HepG2 (cell line): ENCODE measurements at regions not wholly inside any gene's neighbourhood (a gene's known extent, or its start where the extent isn't known, plus 50 kb on each side); places are given as distances from the start of the nearest gene placed in this dataset.

ENCODE experiments used
- ATAC-seq: fragments of 200-7000 bp; cut with Tn5 transposase; 3 replicates; pipeline ENCODE4 v1.9.1; 2020; ENCODE audit warnings: mild to moderate bottlenecking, moderate library complexity
- BruUV-seq: library from RNA; stranded (reverse); fragments of 400-500 nt; replicated peaks from 2 replicates; lab custom pipeline; 2021; lab: Mats Ljungman, UMichigan
- CTCF ChIA-PET: fragments of 300-600 bp; formaldehyde crosslinking; extraction: SDS; loops from one replicate; lab custom pipeline; 2021; ENCODE audit warnings: low total read pairs, inconsistent platforms, low intra/inter-chr PET ratio; lab: Yijun Ruan, JAX
- POLR2A ChIA-PET: fragments of 350-600 bp; sonication (Branson Sonifier 250); formaldehyde crosslinking; loops from one replicate; lab custom pipeline; 2020; ENCODE audit warnings: antibody characterized with exemption, inconsistent platforms; lab: Yijun Ruan, JAX
- DNase-seq: peaks from one replicate; pipeline ENCODE4 v3.0.0-alpha.2; 2015; ENCODE audit warnings: low spot score
- FAIRE-seq: peaks from 3 replicates; lab custom pipeline; 2011; peaks lifted over from hg19 to GRCh38; lab: Jason Lieb, UNC
- H2AFZ ChIP-seq: one replicate; pipeline ENCODE4 v1.6.1; 2011; ENCODE audit warnings: low read length, inconsistent platforms
- H3K27ac ChIP-seq: fragments of 300-600 bp; 3 replicates; pipeline ENCODE4 v1.8.0; 2011; ENCODE audit warnings: mixed run types, mild to moderate bottlenecking, mixed read lengths, low read length, inconsistent platforms; ENCODE audit not compliant: insufficient read depth; ENCODE audit errors: extremely low read length
- H3K27me3 ChIP-seq, 2 experiments: fragments of 200-600 bp in 1 of 2; 2 replicates in 1 of 2; 3 replicates in 1 of 2; pipeline versions ENCODE4 v1.6.0 to v1.8.0; 2011; ENCODE audit warnings: low read length in 2 of 2, mild to moderate bottlenecking in 2 of 2, moderate library complexity in 2 of 2, inconsistent platforms in 1 of 2; ENCODE audit not compliant: insufficient read depth in 2 of 2, control insufficient read depth in 1 of 2
- H3K36me3 ChIP-seq, 2 experiments: fragments of 200-600 bp in 1 of 2; replicated peaks in 1 of 2; 2 replicates in 1 of 2; 3 replicates in 1 of 2; pipeline versions ENCODE4 v1.5.1 to v1.8.0; 2011; ENCODE audit warnings: low read length in 2 of 2, inconsistent platforms in 1 of 2; ENCODE audit not compliant: insufficient read depth in 2 of 2, control insufficient read depth in 1 of 2
- H3K4me1 ChIP-seq: 2 replicates; pipeline ENCODE4 v1.5.1; 2012; ENCODE audit warnings: low read length, inconsistent platforms; ENCODE audit not compliant: insufficient read depth
- H3K4me2 ChIP-seq: 2 replicates; pipeline ENCODE4 v1.6.0; 2011; ENCODE audit warnings: low read depth, low read length, inconsistent platforms
- H3K4me3 ChIP-seq, 3 experiments: fragments of 200-600 bp in 1 of 3; sonication (generic), shearing (Covaris generic) in 1 of 3; replicated peaks in 1 of 3; 2 replicates each; pipeline ENCODE4 v1.5.1; 2011 to 2016; ENCODE audit warnings: low read length in 3 of 3, inconsistent platforms in 2 of 3, low read depth in 2 of 3, mild to moderate bottlenecking in 2 of 3, control low read depth in 1 of 3, mixed read lengths in 1 of 3; ENCODE audit not compliant: insufficient read depth in 1 of 3
- H3K79me2 ChIP-seq: one replicate; pipeline ENCODE4 v1.6.1; 2011; ENCODE audit warnings: low read length, inconsistent platforms; ENCODE audit not compliant: insufficient read depth
- H3K9ac ChIP-seq: 2 replicates; pipeline ENCODE4 v1.6.0; 2011; ENCODE audit warnings: mild to moderate bottlenecking, low read depth, low read length, inconsistent platforms; ENCODE audit not compliant: insufficient read depth
- H3K9me3 ChIP-seq: 2 replicates; pipeline ENCODE4 v1.5.1; 2012; ENCODE audit warnings: mild to moderate bottlenecking, low read length
- H4K20me1 ChIP-seq: 2 replicates; pipeline ENCODE4 v1.6.0; 2011; ENCODE audit warnings: inconsistent platforms, mild to moderate bottlenecking, low read length, moderate library complexity; ENCODE audit not compliant: insufficient read depth
- CHD4 ChIP-seq: fragments of 200-600 bp; sonication (generic); IDR thresholded peaks from 2 replicates; pipeline ENCODE4 v1.7.0; 2017; ENCODE audit warnings: mild to moderate bottlenecking, low read length, borderline replicate concordance
- FOXC1 ChIP-seq: sonication (generic); formaldehyde crosslinking; IDR thresholded peaks from 2 replicates; pipeline ENCODE4 v1.8.0; 2022; ENCODE audit warnings: mild to moderate bottlenecking, missing genetic modification reagents, borderline replicate concordance
- PAF1 ChIP-seq: IDR thresholded peaks from 2 replicates; pipeline ENCODE4 v1.6.1; 2016; ENCODE audit warnings: missing genetic modification reagents, missing compliant biosample characterization
- POGK ChIP-seq: sonication (generic); formaldehyde crosslinking; conservative IDR thresholded peaks from 2 replicates; pipeline ENCODE4 v1.8.0; 2022; ENCODE audit warnings: mild to moderate bottlenecking, moderate library complexity, missing genetic modification reagents
- SMYD3 ChIP-seq: sonication (generic); formaldehyde crosslinking; IDR thresholded peaks from 2 replicates; pipeline ENCODE4 v1.8.1; 2023; ENCODE audit warnings: mild to moderate bottlenecking, missing genetic modification reagents
- YY1 ChIP-seq: IDR thresholded peaks from 2 replicates; pipeline ENCODE4 v1.6.1; 2011; ENCODE audit warnings: low read length, low read depth, moderate library complexity, mild to moderate bottlenecking; ENCODE audit not compliant: insufficient read depth, insufficient replicate concordance
- ZBTB34 ChIP-seq: sonication (generic); formaldehyde crosslinking; IDR thresholded peaks from 2 replicates; pipeline ENCODE4 v1.8.0; 2022; ENCODE audit warnings: mild to moderate bottlenecking, missing genetic modification reagents
- ZIK1 ChIP-seq: sonication (generic); formaldehyde crosslinking; IDR thresholded peaks from 2 replicates; pipeline ENCODE4 v1.5.0; 2020; ENCODE audit warnings: mild to moderate bottlenecking, low read depth, missing genetic modification reagents, borderline replicate concordance
- ZNF761 ChIP-seq: sonication (generic); formaldehyde crosslinking; conservative IDR thresholded peaks from 2 replicates; pipeline ENCODE4 v1.4.0; 2020; ENCODE audit warnings: mild to moderate bottlenecking, missing genetic modification reagents
- WGBS: methylation state at CpG from one replicate; pipeline ENCODE4 v1.1.6; 2017; ENCODE audit warnings: low lambda C conversion rate; 5-methylcytosine and 5-hydroxymethylcytosine counted together
- in situ Hi-C: cut with HindIII; loops from 2 replicates; pipeline ENCODE4 v1.10.0; 2017; ENCODE audit warnings: low pct_unique_long_range_greater_than_20kb; ENCODE audit not compliant: extremely low pct_ligation_motif_present
- intact Hi-C: fragments of 100-400 bp; cut with micrococcal nuclease; formaldehyde crosslinking; loops from one replicate; pipeline ENCODE4 v1.10.0; 2022; ENCODE audit not compliant: unreplicated experiment

GRCh38 chr2:145652036-145652435 lies 1132.1 kb upstream of the ZEB2 start:
- TF ChIP-seq ZIK1 (CRISPR knock-in tag), result no peak
- TF ChIP-seq ZNF761 (CRISPR knock-in tag), result no peak
- TF ChIP-seq ZBTB34, result no peak
- no peak for TF ChIP-seq POGK (CRISPR knock-in tag)
- TF ChIP-seq CHD4, result no peak
- TF ChIP-seq FOXC1 (CRISPR knock-in tag), result no peak
- no peak for TF ChIP-seq SMYD3
- no peak for TF ChIP-seq YY1
- TF ChIP-seq PAF1 (CRISPR knock-in tag), result no peak
- 27% methylated on average over 2 of the region's 2 CpGs for WGBS
- intact Hi-C loops (no loop called here), in situ Hi-C loops (no loop called here)
- Histone ChIP-seq H3K4me2 (no peak overlapping the region), H3K27me3 (no peaks in the 10 kb centered on the region), H3K36me3 (no peaks in the 10 kb centered on the region), H3K9me3 (no peaks in the 10 kb centered on the region), H3K79me2 (no peaks in the 10 kb centered on the region), H4K20me1 (no peaks in the 10 kb centered on the region), H3K4me3 (no peak overlapping the region), H3K9ac (no peak overlapping the region), H3K4me1 (no peaks in the 10 kb centered on the region), H2AFZ (no peak overlapping the region), H3K27ac (no peak overlapping the region)
- no peak for DNase-seq
- no TSS peak for BruUV-seq
- ATAC-seq, result no peak
- ChIA-PET CTCF (no interaction called here), POLR2A (no interaction called here)
- no peak for FAIRE-seq
